PC-3 (cell line): ENCODE measurements at regions not wholly inside any gene's neighbourhood (a gene's known extent, or its start where the extent isn't known, plus 50 kb on each side); places are given as distances from the start of the nearest gene placed in this dataset.

ENCODE experiments used
- EZH2 ChIP-seq: fragments of 300-600 bp; sonication (generic); IDR thresholded peaks from one replicate; pipeline ENCODE4 v1.6.1; 2017; ENCODE audit warnings: antibody characterized with exemption, mild to moderate bottlenecking, low read length; ENCODE audit not compliant: unreplicated experiment
- TF ChIP-seq, protein P1 (sequence below): fragments of 300-600 bp; sonication (generic); conservative IDR thresholded peaks from 2 replicates; pipeline ENCODE4 v1.5.1; 2017; ENCODE audit warnings: antibody characterized with exemption, low read depth, mild to moderate bottlenecking, low read length

DNA sequence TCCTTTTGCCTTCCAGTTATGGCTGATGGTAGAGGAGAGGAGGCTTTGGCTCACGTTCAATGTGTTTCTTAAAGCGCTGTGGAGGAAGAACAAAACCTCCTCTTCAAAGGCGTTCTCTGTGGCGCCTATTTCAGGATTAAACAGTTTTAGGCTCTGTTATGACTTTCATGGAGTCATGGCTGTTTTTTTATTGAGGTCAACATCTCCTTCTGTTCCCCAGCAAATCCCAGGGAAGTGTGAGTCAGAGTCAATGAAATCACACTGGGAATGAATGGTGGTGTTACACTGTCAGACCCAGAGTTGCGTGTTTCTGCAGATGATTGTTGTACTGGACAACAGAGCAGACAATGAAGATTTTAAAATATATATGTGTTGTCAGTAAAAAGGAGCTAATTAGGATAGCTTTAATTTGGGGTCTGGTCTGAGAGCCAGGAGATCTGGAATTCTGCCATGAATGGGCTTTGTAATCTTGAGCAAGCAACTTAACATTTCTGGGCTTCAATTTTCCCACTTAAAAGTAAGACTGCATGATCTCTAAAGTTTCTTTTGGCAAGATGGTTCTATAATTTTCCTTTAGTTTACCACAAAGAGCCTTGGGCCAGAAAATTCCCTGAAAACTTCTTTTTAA is 240.7 kb downstream of the CSNK1G3 start:
- TF ChIP-seq, protein P1, sequence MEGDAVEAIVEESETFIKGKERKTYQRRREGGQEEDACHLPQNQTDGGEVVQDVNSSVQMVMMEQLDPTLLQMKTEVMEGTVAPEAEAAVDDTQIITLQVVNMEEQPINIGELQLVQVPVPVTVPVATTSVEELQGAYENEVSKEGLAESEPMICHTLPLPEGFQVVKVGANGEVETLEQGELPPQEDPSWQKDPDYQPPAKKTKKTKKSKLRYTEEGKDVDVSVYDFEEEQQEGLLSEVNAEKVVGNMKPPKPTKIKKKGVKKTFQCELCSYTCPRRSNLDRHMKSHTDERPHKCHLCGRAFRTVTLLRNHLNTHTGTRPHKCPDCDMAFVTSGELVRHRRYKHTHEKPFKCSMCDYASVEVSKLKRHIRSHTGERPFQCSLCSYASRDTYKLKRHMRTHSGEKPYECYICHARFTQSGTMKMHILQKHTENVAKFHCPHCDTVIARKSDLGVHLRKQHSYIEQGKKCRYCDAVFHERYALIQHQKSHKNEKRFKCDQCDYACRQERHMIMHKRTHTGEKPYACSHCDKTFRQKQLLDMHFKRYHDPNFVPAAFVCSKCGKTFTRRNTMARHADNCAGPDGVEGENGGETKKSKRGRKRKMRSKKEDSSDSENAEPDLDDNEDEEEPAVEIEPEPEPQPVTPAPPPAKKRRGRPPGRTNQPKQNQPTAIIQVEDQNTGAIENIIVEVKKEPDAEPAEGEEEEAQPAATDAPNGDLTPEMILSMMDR = no peak
- TF ChIP-seq EZH2 = no peak
